GM12878 (cell line): ENCODE measurements at regions not wholly inside any gene's neighbourhood (a gene's known extent, or its start where the extent isn't known, plus 50 kb on each side); places are given as distances from the start of the nearest gene placed in this dataset.

Experiments used
- ATAC-seq: fragments of 200-7000 bp; cut with Tn5 transposase; 3 replicates; pipeline ENCODE4 v1.9.1; 2020; ENCODE audit warnings: mild to moderate bottlenecking, moderate library complexity
- BruUV-seq: library from RNA; stranded (reverse); fragments of 400-500 nt; replicated peaks from 2 replicates; lab custom pipeline; 2021; lab: Mats Ljungman, UMichigan
- CTCF ChIA-PET: fragments of 300-600 bp; sonication (Branson Sonifier 250); formaldehyde crosslinking; extraction: SDS; loops from one replicate; lab custom pipeline; 2021; ENCODE audit warnings: inconsistent platforms; lab: Yijun Ruan, JAX
- POLR2A ChIA-PET: fragments of 350-600 bp; formaldehyde crosslinking; extraction: SDS; loops from one replicate; lab custom pipeline; 2021; ENCODE audit warnings: inconsistent platforms; lab: Charles Lee
- RAD21 ChIA-PET: fragments of 300-600 bp; sonication (Branson Sonifier 250); formaldehyde crosslinking; loops from one replicate; lab custom pipeline; 2023; ENCODE audit warnings: antibody characterized with exemption; ENCODE audit not compliant: unreplicated experiment; lab: Charles Lee
- SMC1A ChIA-PET: fragments of 300-600 bp; sonication (Branson Sonifier 250); formaldehyde crosslinking; loops from one replicate; lab custom pipeline; 2023; ENCODE audit not compliant: unreplicated experiment, uncharacterized antibody; lab: Charles Lee
- DNase-seq: peaks from one replicate; pipeline ENCODE4 v3.0.0-alpha.2; 2011; ENCODE audit warnings: low read depth, low spot score
- FAIRE-seq: peaks from 3 replicates; lab custom pipeline; 2011; peaks lifted over from hg19 to GRCh38; lab: Jason Lieb, UNC
- H2AFZ ChIP-seq: 2 replicates; pipeline ENCODE4 v1.6.0; 2011; ENCODE audit warnings: low read depth, low read length, control low read depth; ENCODE audit not compliant: control insufficient read depth
- H3K27ac ChIP-seq: 2 replicates; pipeline ENCODE4 v1.5.1; 2011; ENCODE audit warnings: control low read depth; ENCODE audit not compliant: control insufficient read depth, insufficient read depth
- H3K27me3 ChIP-seq, 2 experiments: replicated peaks in 1 of 2; 2 replicates each; pipeline versions ENCODE4 v1.6.0 to v1.6.1; 2011; ENCODE audit warnings: low read length in 1 of 2; ENCODE audit not compliant: control insufficient read depth in 2 of 2, insufficient read depth in 2 of 2
- H3K36me3 ChIP-seq, 2 experiments: 2 replicates each; pipeline ENCODE4 v1.5.1; 2011; ENCODE audit warnings: low read length in 1 of 2; ENCODE audit not compliant: control insufficient read depth in 2 of 2, insufficient read depth in 2 of 2
- H3K4me1 ChIP-seq: 2 replicates; pipeline ENCODE4 v1.6.1; 2011; ENCODE audit warnings: mild to moderate bottlenecking, low read length, moderate library complexity, mixed read lengths; ENCODE audit not compliant: control insufficient read depth, insufficient read depth
- H3K4me2 ChIP-seq: 2 replicates; pipeline ENCODE4 v1.6.0; 2011; ENCODE audit warnings: control low read depth; ENCODE audit not compliant: control insufficient read depth, insufficient read depth
- H3K4me3 ChIP-seq: fragments of 200-600 bp; sonication (generic); 2 replicates; pipeline ENCODE4 v1.5.1; 2016
- H3K79me2 ChIP-seq: 2 replicates; pipeline ENCODE4 v1.6.0; 2011; ENCODE audit warnings: low read length; ENCODE audit not compliant: control insufficient read depth, insufficient read depth
- H3K9ac ChIP-seq: 2 replicates; pipeline ENCODE4 v1.8.0; 2011; ENCODE audit warnings: low read length, control low read depth, mixed read lengths; ENCODE audit not compliant: control insufficient read depth, insufficient read depth
- H3K9me3 ChIP-seq: replicated peaks from 3 replicates; pipeline ENCODE4 v1.5.1; 2011; ENCODE audit warnings: mild to moderate bottlenecking, low read length; ENCODE audit not compliant: control insufficient read depth, insufficient read depth
- H4K20me1 ChIP-seq: 2 replicates; pipeline ENCODE4 v1.6.0; 2011; ENCODE audit not compliant: control insufficient read depth, insufficient read depth
- CEBPB ChIP-seq, 2 experiments: fragments of 150-350 bp in 1 of 2; IDR thresholded peaks; 2 replicates each; pipeline ENCODE4 v1.6.1; 2012 to 2014; ENCODE audit warnings: low read depth in 2 of 2, low read length in 2 of 2, borderline replicate concordance in 1 of 2, inconsistent platforms in 1 of 2
- CHD2 ChIP-seq: IDR thresholded peaks from 2 replicates; pipeline ENCODE4 v1.6.1; 2011; ENCODE audit warnings: low read depth, low read length, improper control_type of control experiment, borderline replicate concordance
- CHD4 ChIP-seq: fragments of 200-600 bp; sonication (generic); IDR thresholded peaks from 2 replicates; pipeline ENCODE4 v1.6.1; 2016; ENCODE audit warnings: mild to moderate bottlenecking
- IRF4 ChIP-seq: IDR thresholded peaks from 2 replicates; pipeline ENCODE4 v1.6.1; 2011; ENCODE audit warnings: low read depth, low read length
- JUNB ChIP-seq: IDR thresholded peaks from 2 replicates; pipeline ENCODE4 v1.6.1; 2016; ENCODE audit warnings: antibody characterized with exemption, mild to moderate bottlenecking
- MYB ChIP-seq: fragments of 150-350 bp; IDR thresholded peaks from 2 replicates; pipeline ENCODE4 v1.6.1; 2014; ENCODE audit warnings: mild to moderate bottlenecking, low read depth, low read length, borderline replicate concordance
- NFIC ChIP-seq: IDR thresholded peaks from 2 replicates; pipeline ENCODE4 v1.6.1; 2012; ENCODE audit warnings: low read depth, mild to moderate bottlenecking, inconsistent platforms, low read length, moderate library complexity
- NR2F1 ChIP-seq: fragments of 450-650 bp; conservative IDR thresholded peaks from 2 replicates; pipeline ENCODE4 v1.6.1; 2017; ENCODE audit warnings: mild to moderate bottlenecking
- RAD21 ChIP-seq: IDR thresholded peaks from 2 replicates; pipeline ENCODE4 v1.6.1; 2011; ENCODE audit warnings: mild to moderate bottlenecking, low read depth, low read length, moderate library complexity; ENCODE audit not compliant: insufficient read depth
- RAD51 ChIP-seq: fragments of 450-650 bp; IDR thresholded peaks from 2 replicates; pipeline ENCODE4 v1.6.1; 2016; ENCODE audit warnings: moderate library complexity, mild to moderate bottlenecking, inconsistent platforms
- RB1 ChIP-seq: fragments of 450-650 bp; formaldehyde crosslinking; IDR thresholded peaks from 2 replicates; pipeline ENCODE4 v1.6.1; 2017; ENCODE audit warnings: mild to moderate bottlenecking, borderline replicate concordance
- YY1 ChIP-seq: IDR thresholded peaks from 2 replicates; pipeline ENCODE4 v1.6.1; 2011; ENCODE audit warnings: low read depth, mild to moderate bottlenecking, low read length
- whole genome bisulfite sequencing: methylation state at CpG from one replicate; pipeline ENCODE4 v1.1.6; 2016; ENCODE audit warnings: low lambda C conversion rate; ENCODE audit not compliant: insufficient replicate concordance, insufficient coverage; ENCODE audit errors: missing lambda C conversion rate; 5-methylcytosine and 5-hydroxymethylcytosine counted together
- in situ Hi-C: fragments of 300-500 bp; cut with MboI; formaldehyde crosslinking; loops from 9 replicates; pipeline ENCODE4 v1.14.3; 2018; ENCODE audit warnings: mixed read lengths
- intact Hi-C: fragments of 100-400 bp; cut with micrococcal nuclease; formaldehyde crosslinking; loops from one replicate; pipeline ENCODE4 v1.14.2; 2022; ENCODE audit not compliant: unreplicated experiment
- TF ChIP-seq, protein P1 (sequence below): IDR thresholded peaks from 2 replicates; pipeline ENCODE4 v1.6.1; 2011; ENCODE audit warnings: mild to moderate bottlenecking, low read depth, low read length, moderate library complexity; ENCODE audit not compliant: insufficient replicate concordance
- TF ChIP-seq, protein P2 (sequence below): fragments of 450-650 bp; conservative IDR thresholded peaks from 2 replicates; pipeline ENCODE4 v1.6.1; 2017; ENCODE audit warnings: mild to moderate bottlenecking, moderate library complexity
- TF ChIP-seq, protein P3 (sequence below): IDR thresholded peaks from 2 replicates; pipeline ENCODE4 v1.6.1; 2012; ENCODE audit warnings: low read depth, low read length, improper control_type of control experiment
- TF ChIP-seq, protein P4 (sequence below): fragments of 450-650 bp; IDR thresholded peaks from 2 replicates; pipeline ENCODE4 v1.6.1; 2017; ENCODE audit warnings: mild to moderate bottlenecking, moderate library complexity

DNA sequence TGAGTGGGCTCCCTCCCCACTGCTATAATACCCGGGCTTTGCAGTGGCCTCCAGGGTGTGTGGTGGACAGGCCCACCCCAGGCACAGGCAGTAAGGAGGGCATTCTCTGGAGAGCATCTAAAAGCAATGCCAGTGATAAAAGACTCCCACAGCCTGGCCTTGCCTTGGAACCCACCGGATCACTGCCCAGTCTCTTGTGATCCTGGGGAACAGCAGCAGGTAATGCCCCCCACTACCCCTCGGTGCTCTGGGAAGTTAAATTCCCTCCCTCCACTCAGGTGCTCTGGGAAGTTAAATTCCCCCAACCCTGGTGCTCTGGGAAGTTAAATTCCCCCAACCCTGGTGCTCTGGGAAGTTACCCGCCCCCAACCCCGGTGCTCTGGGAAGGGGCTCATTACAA is 565.2 kb downstream of the TCERG1L start:
- ATAC-seq, result no peak
- BruUV-seq, result no TSS peak
- no peak overlapping the region for H3K9ac ChIP-seq
- POLR2A ChIA-PET, result no interaction called here
- 7% methylated on average over 4 of the region's 5 CpGs for WGBS
- no peak overlapping the region for H3K27ac ChIP-seq
- intact Hi-C loops, result no loop called here
- in situ Hi-C loops, result no loop called here
- no peaks in the 10 kb centered on the region for H4K20me1 ChIP-seq
- H3K36me3 ChIP-seq, result no peaks in the 10 kb centered on the region
- FAIRE-seq, result no peak
- no peaks in the 10 kb centered on the region for H3K27me3 ChIP-seq
- DNase-seq, result no peak
- no peaks in the 10 kb centered on the region for H3K79me2 ChIP-seq
- H3K4me3 ChIP-seq, result no peak overlapping the region
- CTCF ChIA-PET, result no interaction called here
- RAD21 ChIA-PET, result no interaction called here
- SMC1A ChIA-PET, result no interaction called here
- no peaks in the 10 kb centered on the region for H3K4me1 ChIP-seq
- no peak overlapping the region for H3K4me2 ChIP-seq
- no peaks in the 10 kb centered on the region for H3K9me3 ChIP-seq
- no peak overlapping the region for H2AFZ ChIP-seq
- TF ChIP-seq JUNB (no peak), CHD2 (no peak), RAD21 (no peak), RAD51 (no peak), MYB (no peak), YY1 (no peak), NR2F1 (no peak), NFIC (no peak), CHD4 (no peak), RB1 (no peak), CEBPB (IDR thresholded peaks at IDR 0.05; ENCODE audit: borderline replicate concordance in 1 of 2, low read depth in 2 of 2, low read length in 2 of 2) (no peak), IRF4 (no peak)
- TF ChIP-seq, protein P1, sequence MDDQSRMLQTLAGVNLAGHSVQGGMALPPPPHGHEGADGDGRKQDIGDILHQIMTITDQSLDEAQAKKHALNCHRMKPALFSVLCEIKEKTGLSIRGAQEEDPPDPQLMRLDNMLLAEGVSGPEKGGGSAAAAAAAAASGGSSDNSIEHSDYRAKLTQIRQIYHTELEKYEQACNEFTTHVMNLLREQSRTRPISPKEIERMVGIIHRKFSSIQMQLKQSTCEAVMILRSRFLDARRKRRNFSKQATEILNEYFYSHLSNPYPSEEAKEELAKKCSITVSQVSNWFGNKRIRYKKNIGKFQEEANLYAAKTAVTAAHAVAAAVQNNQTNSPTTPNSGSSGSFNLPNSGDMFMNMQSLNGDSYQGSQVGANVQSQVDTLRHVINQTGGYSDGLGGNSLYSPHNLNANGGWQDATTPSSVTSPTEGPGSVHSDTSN, result no peak
- TF ChIP-seq, protein P2, sequence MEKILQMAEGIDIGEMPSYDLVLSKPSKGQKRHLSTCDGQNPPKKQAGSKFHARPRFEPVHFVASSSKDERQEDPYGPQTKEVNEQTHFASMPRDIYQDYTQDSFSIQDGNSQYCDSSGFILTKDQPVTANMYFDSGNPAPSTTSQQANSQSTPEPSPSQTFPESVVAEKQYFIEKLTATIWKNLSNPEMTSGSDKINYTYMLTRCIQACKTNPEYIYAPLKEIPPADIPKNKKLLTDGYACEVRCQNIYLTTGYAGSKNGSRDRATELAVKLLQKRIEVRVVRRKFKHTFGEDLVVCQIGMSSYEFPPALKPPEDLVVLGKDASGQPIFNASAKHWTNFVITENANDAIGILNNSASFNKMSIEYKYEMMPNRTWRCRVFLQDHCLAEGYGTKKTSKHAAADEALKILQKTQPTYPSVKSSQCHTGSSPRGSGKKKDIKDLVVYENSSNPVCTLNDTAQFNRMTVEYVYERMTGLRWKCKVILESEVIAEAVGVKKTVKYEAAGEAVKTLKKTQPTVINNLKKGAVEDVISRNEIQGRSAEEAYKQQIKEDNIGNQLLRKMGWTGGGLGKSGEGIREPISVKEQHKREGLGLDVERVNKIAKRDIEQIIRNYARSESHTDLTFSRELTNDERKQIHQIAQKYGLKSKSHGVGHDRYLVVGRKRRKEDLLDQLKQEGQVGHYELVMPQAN, result no peak
- TF ChIP-seq, protein P3, sequence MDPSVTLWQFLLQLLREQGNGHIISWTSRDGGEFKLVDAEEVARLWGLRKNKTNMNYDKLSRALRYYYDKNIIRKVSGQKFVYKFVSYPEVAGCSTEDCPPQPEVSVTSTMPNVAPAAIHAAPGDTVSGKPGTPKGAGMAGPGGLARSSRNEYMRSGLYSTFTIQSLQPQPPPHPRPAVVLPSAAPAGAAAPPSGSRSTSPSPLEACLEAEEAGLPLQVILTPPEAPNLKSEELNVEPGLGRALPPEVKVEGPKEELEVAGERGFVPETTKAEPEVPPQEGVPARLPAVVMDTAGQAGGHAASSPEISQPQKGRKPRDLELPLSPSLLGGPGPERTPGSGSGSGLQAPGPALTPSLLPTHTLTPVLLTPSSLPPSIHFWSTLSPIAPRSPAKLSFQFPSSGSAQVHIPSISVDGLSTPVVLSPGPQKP, result no peak
- TF ChIP-seq, protein P4, sequence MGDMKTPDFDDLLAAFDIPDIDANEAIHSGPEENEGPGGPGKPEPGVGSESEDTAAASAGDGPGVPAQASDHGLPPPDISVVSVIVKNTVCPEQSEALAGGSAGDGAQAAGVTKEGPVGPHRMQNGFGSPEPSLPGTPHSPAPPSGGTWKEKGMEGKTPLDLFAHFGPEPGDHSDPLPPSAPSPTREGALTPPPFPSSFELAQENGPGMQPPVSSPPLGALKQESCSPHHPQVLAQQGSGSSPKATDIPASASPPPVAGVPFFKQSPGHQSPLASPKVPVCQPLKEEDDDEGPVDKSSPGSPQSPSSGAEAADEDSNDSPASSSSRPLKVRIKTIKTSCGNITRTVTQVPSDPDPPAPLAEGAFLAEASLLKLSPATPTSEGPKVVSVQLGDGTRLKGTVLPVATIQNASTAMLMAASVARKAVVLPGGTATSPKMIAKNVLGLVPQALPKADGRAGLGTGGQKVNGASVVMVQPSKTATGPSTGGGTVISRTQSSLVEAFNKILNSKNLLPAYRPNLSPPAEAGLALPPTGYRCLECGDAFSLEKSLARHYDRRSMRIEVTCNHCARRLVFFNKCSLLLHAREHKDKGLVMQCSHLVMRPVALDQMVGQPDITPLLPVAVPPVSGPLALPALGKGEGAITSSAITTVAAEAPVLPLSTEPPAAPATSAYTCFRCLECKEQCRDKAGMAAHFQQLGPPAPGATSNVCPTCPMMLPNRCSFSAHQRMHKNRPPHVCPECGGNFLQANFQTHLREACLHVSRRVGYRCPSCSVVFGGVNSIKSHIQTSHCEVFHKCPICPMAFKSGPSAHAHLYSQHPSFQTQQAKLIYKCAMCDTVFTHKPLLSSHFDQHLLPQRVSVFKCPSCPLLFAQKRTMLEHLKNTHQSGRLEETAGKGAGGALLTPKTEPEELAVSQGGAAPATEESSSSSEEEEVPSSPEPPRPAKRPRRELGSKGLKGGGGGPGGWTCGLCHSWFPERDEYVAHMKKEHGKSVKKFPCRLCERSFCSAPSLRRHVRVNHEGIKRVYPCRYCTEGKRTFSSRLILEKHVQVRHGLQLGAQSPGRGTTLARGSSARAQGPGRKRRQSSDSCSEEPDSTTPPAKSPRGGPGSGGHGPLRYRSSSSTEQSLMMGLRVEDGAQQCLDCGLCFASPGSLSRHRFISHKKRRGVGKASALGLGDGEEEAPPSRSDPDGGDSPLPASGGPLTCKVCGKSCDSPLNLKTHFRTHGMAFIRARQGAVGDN, result no peak
